SK-N-SH treated with all-trans-retinoic acid at 6 μM for 48 hours (cell line): ENCODE measurements at regions not wholly inside any gene's neighbourhood (a gene's known extent, or its start where the extent isn't known, plus 50 kb on each side); places are given as distances from the start of the nearest gene placed in this dataset.

Experiments
- ATAC-seq: fragments of 200-7000 bp; cut with Tn5 transposase; 3 replicates; pipeline ENCODE4 v1.9.1; 2020; ENCODE audit warnings: mild to moderate bottlenecking, moderate library complexity
- ARNTL ChIP-seq: fragments of 450-650 bp; formaldehyde crosslinking; IDR thresholded peaks from 2 replicates; pipeline ENCODE4 v1.5.0; 2020; ENCODE audit warnings: low read depth, mild to moderate bottlenecking, moderate library complexity, borderline replicate concordance
- BACH2 ChIP-seq: fragments of 250-450 bp; sonication (Bioruptor Pico); IDR thresholded peaks from 2 replicates; pipeline ENCODE4 v1.9.0; 2021; ENCODE audit warnings: mild to moderate bottlenecking, borderline replicate concordance
- CREB5 ChIP-seq: fragments of 250-450 bp; sonication (Bioruptor Pico); IDR thresholded peaks from 2 replicates; pipeline ENCODE4 v1.5.1; 2020; ENCODE audit warnings: low read depth, mild to moderate bottlenecking, moderate library complexity
- CSDC2 ChIP-seq: fragments of 250-450 bp; sonication (Bioruptor Pico); IDR thresholded peaks from 2 replicates; pipeline ENCODE4 v1.5.0; 2020; ENCODE audit warnings: mild to moderate bottlenecking, moderate library complexity
- CSRNP3 ChIP-seq: fragments of 250-450 bp; sonication (Bioruptor Pico); IDR thresholded peaks from 2 replicates; pipeline ENCODE4 v1.5.1; 2021; ENCODE audit warnings: mild to moderate bottlenecking, moderate library complexity
- ESRRG ChIP-seq: fragments of 250-450 bp; sonication (Bioruptor Pico); IDR thresholded peaks from 2 replicates; pipeline ENCODE4 v1.6.1; 2021; ENCODE audit warnings: mild to moderate bottlenecking
- GLIS3 ChIP-seq: fragments of 250-450 bp; sonication (Bioruptor Pico); IDR thresholded peaks from 2 replicates; pipeline ENCODE4 v1.5.0; 2020; ENCODE audit warnings: mild to moderate bottlenecking, moderate library complexity
- ISL1 ChIP-seq: fragments of 250-450 bp; sonication (Bioruptor Pico); IDR thresholded peaks from 2 replicates; pipeline ENCODE4 v2.1.2; 2022; ENCODE audit warnings: mild to moderate bottlenecking, moderate library complexity
- OSR1 ChIP-seq: fragments of 250-450 bp; sonication (Bioruptor Pico); IDR thresholded peaks from 2 replicates; pipeline ENCODE4 v1.8.0; 2022; ENCODE audit warnings: moderate library complexity, mild to moderate bottlenecking, inconsistent platforms
- POU6F1 ChIP-seq: fragments of 250-450 bp; sonication (Bioruptor Pico); IDR thresholded peaks from 2 replicates; pipeline ENCODE4 v1.8.0; 2021; ENCODE audit warnings: low read depth, mild to moderate bottlenecking, moderate library complexity, borderline replicate concordance
- PPARA ChIP-seq: fragments of 250-450 bp; sonication (Bioruptor Pico); IDR thresholded peaks from 2 replicates; pipeline ENCODE4 v1.5.0; 2020; ENCODE audit warnings: mild to moderate bottlenecking, borderline replicate concordance
- SNAI2 ChIP-seq: fragments of 250-450 bp; sonication (Bioruptor Pico); IDR thresholded peaks from 2 replicates; pipeline ENCODE4 v1.5.0; 2020; ENCODE audit warnings: mild to moderate bottlenecking, moderate library complexity
- TCF4 ChIP-seq: fragments of 250-450 bp; sonication (Bioruptor Pico); IDR thresholded peaks from 2 replicates; pipeline ENCODE4 v1.8.0; 2021; ENCODE audit warnings: mild to moderate bottlenecking, moderate library complexity, borderline replicate concordance
- TOX ChIP-seq: fragments of 250-450 bp; sonication (Bioruptor Pico); IDR thresholded peaks from 2 replicates; pipeline ENCODE4 v1.8.0; 2021; ENCODE audit warnings: mild to moderate bottlenecking, moderate library complexity, borderline replicate concordance
- TSHZ2 ChIP-seq: fragments of 250-450 bp; sonication (Bioruptor Pico); IDR thresholded peaks from 2 replicates; pipeline ENCODE4 v1.5.0; 2020; ENCODE audit warnings: mild to moderate bottlenecking, moderate library complexity
- ZC3H10 ChIP-seq: fragments of 250-450 bp; sonication (Bioruptor Pico); IDR thresholded peaks from 2 replicates; pipeline ENCODE4 v1.5.1; 2021; ENCODE audit warnings: mild to moderate bottlenecking, moderate library complexity
- ZFP3 ChIP-seq: fragments of 250-450 bp; sonication (Bioruptor Pico); IDR thresholded peaks from 2 replicates; pipeline ENCODE4 v1.5.0; 2020; ENCODE audit warnings: mild to moderate bottlenecking, moderate library complexity
- ZFP30 ChIP-seq: fragments of 450-650 bp; formaldehyde crosslinking; IDR thresholded peaks from 2 replicates; pipeline ENCODE4 v1.5.0; 2022; ENCODE audit warnings: mild to moderate bottlenecking, moderate library complexity
- ZNF565 ChIP-seq: fragments of 450-650 bp; formaldehyde crosslinking; conservative IDR thresholded peaks from 2 replicates; pipeline ENCODE4 v1.5.0; 2020; ENCODE audit warnings: low read depth, mild to moderate bottlenecking, moderate library complexity
- ZNF8 ChIP-seq: fragments of 450-650 bp; formaldehyde crosslinking; IDR thresholded peaks from 2 replicates; pipeline ENCODE4 v1.5.0; 2020; ENCODE audit warnings: mild to moderate bottlenecking, moderate library complexity

- TF ChIP-seq TSHZ2 (CRISPR knock-in tag) (no peak), ARNTL (CRISPR knock-in tag) (no peak), CSRNP3 (no peak), TCF4 (CRISPR knock-in tag) (no peak), ZNF565 (CRISPR knock-in tag) (no peak), CSDC2 (CRISPR knock-in tag) (no peak), ESRRG (CRISPR knock-in tag) (no peak)
These were observed 236.0 kb downstream of the RAD51AP2 start (continued) for GRCh38 chr2:17282245-17282644.

- no peak for ATAC-seq
- TF ChIP-seq SNAI2: no peak
- no peak for TF ChIP-seq ISL1 (CRISPR knock-in tag)
- TF ChIP-seq ZNF565 (CRISPR knock-in tag): no peak
- TF ChIP-seq TSHZ2 (CRISPR knock-in tag): no peak
- no peak for TF ChIP-seq ARNTL (CRISPR knock-in tag)
- no peak for TF ChIP-seq OSR1 (CRISPR knock-in tag)
- TF ChIP-seq POU6F1: no peak
- TF ChIP-seq ZNF8 (CRISPR knock-in tag): no peak
- no peak for TF ChIP-seq CSDC2 (CRISPR knock-in tag)
- no peak for TF ChIP-seq ZFP30
- no peak for TF ChIP-seq BACH2 (CRISPR knock-in tag)
These were observed 242.0 kb downstream of the RAD51AP2 start for GRCh38 chr2:17276220-17276619.

- no peak for ATAC-seq
- TF ChIP-seq PPARA (no peak), CREB5 (CRISPR knock-in tag) (no peak), OSR1 (CRISPR knock-in tag) (no peak), TCF4 (CRISPR knock-in tag) (no peak), ZFP30 (no peak), GLIS3 (CRISPR knock-in tag) (no peak), ESRRG (CRISPR knock-in tag) (no peak), TSHZ2 (CRISPR knock-in tag) (no peak), ZNF8 (CRISPR knock-in tag) (no peak), POU6F1 (no peak), ZC3H10 (CRISPR knock-in tag) (no peak), BACH2 (CRISPR knock-in tag) (no peak), ZNF565 (CRISPR knock-in tag) (no peak), ZFP3 (CRISPR knock-in tag) (no peak), ARNTL (CRISPR knock-in tag) (no peak), CSDC2 (CRISPR knock-in tag) (no peak), TOX (CRISPR knock-in tag) (no peak)
These were observed 245.4 kb downstream of the RAD51AP2 start for GRCh38 chr2:17272652-17273525.
